ENCODE measurements at regions not wholly inside any gene's neighbourhood (a gene's known extent, or its start where the extent isn't known, plus 50 kb on each side); places are given as distances from the start of the nearest gene placed in this dataset.
"Not testable (repeated sequence)": the region's sequence is repeated elsewhere in the genome, so short reads cannot be mapped to it uniquely, and the experiment has no call there.

DNA sequence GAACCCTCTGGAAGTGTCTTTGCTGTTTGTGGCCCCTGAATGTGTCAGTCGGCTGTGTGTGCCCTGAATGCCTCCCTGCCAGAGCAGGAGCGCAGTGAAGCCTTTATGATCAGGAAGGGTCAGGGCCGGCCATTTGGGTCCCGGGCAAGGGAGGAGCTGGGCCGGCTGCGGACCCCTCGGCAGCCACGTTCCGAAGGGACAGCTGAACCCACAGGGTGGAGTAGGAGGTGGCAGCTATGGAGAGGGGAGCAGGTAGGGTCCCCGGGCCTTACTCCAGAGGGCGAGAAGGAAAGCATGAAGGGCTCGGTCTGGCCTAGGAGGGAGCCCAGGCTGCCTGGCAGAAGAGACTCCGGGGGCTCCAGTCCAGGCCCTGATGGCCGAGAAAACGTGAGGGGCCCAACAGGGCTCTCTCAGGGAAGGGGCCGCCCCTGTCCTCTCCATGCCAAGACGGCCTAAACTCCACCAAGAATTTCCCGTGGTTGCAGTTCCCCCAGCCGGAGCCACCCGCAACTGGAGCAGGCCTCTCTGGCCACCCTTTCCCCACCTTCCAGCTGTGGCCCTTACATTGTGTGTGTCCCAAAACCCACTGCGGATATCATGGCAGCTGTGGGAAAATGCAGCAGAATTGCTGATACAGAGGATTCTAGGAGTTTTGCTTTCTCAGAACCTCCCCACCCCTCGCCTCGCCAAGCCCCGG, 182.2 kb upstream of the STK26 start:
- DNase-seq (ENCODE audit: low read depth) = no peak
- TF ChIP-seq, protein P1, sequence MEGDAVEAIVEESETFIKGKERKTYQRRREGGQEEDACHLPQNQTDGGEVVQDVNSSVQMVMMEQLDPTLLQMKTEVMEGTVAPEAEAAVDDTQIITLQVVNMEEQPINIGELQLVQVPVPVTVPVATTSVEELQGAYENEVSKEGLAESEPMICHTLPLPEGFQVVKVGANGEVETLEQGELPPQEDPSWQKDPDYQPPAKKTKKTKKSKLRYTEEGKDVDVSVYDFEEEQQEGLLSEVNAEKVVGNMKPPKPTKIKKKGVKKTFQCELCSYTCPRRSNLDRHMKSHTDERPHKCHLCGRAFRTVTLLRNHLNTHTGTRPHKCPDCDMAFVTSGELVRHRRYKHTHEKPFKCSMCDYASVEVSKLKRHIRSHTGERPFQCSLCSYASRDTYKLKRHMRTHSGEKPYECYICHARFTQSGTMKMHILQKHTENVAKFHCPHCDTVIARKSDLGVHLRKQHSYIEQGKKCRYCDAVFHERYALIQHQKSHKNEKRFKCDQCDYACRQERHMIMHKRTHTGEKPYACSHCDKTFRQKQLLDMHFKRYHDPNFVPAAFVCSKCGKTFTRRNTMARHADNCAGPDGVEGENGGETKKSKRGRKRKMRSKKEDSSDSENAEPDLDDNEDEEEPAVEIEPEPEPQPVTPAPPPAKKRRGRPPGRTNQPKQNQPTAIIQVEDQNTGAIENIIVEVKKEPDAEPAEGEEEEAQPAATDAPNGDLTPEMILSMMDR (IDR thresholded peaks at IDR 0.05; ENCODE audit: low read length, missing control alignments) = no peak
- H3K4me3 ChIP-seq (replicated peaks; ENCODE audit: low read depth, low read length) = no peak overlapping the region

DNA sequence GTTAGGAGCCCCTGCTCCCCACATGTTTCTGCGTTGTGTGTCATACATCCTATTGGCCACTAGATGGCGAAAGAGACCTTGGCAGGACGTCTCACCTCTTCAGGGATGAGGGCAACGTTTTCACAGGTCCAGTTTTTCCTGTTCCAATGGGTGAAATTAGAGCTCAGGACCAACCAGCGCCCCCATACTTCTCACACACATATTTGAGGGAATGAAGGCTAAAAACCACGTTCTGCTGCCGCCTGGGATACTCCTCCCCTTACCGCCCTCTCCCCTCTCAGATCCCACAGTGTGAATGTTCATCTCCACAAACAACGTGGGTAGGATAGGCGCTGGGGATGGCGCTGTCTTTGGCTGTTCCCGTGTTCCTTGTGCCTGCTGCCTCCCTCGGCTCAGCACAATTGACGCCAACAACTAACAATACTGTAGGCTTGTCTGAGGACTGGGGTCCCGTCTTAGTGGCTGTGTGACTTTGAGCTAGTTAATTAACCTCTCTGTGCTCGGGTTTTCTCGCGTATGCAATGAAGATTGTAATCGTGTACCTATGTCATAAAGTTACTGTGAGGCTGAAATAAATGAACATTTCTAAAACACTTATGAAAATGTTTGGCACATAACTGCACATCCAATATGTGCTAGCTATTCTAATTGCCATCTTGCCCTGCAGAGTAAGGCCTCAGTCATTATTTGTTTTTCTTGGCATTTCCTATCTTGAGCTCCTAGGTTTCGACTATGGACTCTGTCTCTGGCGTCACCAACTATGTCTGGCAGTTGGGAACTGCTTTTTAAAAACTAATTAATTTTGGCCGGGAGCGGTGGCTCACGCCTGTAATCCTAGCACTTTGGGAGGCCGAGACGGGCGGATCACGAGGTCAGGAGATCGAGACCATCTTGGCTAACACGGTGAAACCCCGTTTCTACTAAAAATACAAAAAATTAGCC, 181.3 kb upstream of the STK26 start:
- no peak overlapping the region for H3K4me3 ChIP-seq (replicated peaks; ENCODE audit: low read depth, low read length)
- TF ChIP-seq, protein P1 (IDR thresholded peaks at IDR 0.05; ENCODE audit: low read length, missing control alignments) = peak; percentile 73
- DNase-seq (ENCODE audit: low read depth) = peak; percentile 62

DNA sequence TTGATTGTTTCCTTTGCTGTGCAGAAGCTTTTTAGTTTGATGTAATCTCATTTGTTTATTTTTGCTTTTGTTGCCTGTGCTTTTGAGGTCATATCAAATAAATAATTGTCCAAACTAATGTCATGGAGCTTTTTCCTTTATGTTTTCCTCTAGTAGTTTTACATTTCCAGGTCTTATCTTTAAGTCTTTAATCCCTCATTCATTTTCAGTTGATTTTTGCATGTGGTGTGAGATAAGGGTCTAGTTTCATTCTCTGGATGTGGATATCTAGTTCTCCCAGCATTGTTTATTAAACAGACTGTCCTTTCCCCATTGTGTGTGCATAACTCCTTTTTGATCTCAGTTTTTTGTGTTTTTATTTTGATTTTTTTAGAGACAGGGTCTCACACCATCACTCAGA, 179.1 kb upstream of the STK26 start:
- DNase-seq (ENCODE audit: low read depth) = no peak
- TF ChIP-seq, protein P1 (IDR thresholded peaks at IDR 0.05; ENCODE audit: low read length, missing control alignments) = no peak
- no peak overlapping the region for H3K4me3 ChIP-seq (replicated peaks; ENCODE audit: low read depth, low read length)

DNA sequence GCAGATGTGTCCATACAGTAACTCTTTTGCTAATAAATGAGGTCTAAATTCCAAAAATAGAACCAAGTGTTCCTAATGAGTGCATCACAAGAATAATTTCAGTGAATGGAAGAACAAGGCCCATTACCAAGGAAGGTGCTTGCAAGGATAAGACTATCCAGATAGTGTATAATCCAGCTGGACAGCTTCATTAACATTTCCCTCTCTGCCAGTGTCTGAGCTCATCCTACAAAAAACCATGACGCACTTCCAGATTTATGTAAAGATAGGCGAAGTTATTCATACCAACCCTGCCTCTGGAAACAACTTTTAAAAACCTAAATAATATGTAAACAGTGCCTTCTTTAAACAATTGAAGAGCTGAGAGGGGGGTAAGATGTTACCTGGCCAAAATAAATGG, 177.9 kb upstream of the STK26 start:
- no peak for DNase-seq (ENCODE audit: low read depth)
- TF ChIP-seq, protein P1 (IDR thresholded peaks at IDR 0.05; ENCODE audit: low read length, missing control alignments) = no peak

DNA sequence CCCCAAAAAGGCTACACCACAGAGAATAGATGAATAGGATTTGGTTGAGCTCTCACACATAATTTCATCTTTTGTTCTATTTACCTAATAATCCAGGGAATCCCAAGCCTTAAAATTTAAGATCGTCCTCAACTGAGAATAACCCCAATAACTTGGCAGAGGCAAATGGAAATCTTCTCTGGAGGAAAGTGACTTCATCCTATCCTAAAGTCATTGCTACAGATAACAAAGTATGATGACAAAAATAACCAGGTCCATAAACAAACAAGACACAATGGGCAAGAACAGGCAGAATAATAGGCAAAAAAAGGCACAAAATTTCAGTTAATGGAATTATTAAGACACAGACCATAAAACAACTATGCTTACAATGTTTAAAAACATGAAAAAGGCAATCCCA, 177.3 kb upstream of the STK26 start:
- H3K4me3 ChIP-seq (replicated peaks; ENCODE audit: low read depth, low read length) = no peak overlapping the region
- no peak for DNase-seq (ENCODE audit: low read depth)
- TF ChIP-seq, protein P1 (IDR thresholded peaks at IDR 0.05; ENCODE audit: low read length, missing control alignments) = no peak

More for the DNA sequence above, 177.9 kb upstream of the STK26 start:
- H3K4me3 ChIP-seq (replicated peaks; ENCODE audit: low read depth, low read length) = no peak overlapping the region

DNA sequence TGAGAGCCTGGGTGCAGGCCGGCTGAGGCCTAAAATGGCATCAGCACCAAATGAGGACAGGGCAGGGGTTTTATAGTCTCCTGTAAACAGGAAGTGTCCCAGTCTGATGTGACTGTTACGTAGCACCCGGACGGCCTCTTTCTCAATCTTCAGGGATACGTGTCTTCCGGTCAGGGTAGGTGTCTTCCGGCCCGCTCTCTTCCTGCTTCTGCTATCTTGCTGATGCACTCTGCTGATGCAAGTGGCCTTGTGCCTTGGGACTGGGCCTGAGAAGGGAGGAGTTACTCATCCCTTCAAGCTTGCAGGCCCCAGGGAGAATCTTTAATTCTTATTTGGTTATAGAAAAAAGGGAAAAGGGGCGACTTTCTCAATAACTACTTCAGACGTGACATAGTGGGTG, 172.1 kb upstream of the STK26 start:
- not testable (repeated sequence) for DNase-seq (ENCODE audit: low read depth); H3K4me3 ChIP-seq (replicated peaks; ENCODE audit: low read depth, low read length)

DNA sequence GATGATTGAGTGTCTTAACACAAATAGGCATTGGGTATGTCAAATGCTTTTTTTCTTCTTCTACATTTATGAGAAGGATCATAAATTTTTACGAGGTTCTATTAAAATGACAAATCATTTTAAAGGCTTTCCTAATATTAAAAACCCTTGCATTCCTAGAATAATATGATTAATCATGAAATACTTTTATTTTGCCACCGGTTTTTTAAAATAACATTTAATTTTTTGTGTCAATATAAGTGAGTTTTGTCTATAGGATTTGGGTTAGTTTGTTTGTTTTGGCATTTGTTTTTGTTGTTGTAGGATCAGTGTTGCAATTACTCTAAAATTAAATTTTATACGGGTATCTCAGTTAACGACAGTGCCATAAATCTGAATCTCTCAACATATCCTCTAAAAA, 169.7 kb upstream of the STK26 start:
- TF ChIP-seq, protein P1 (IDR thresholded peaks at IDR 0.05; ENCODE audit: low read length, missing control alignments) = no peak
- DNase-seq (ENCODE audit: low read depth) = no peak
- no peak overlapping the region for H3K4me3 ChIP-seq (replicated peaks; ENCODE audit: low read depth, low read length)

All from fibroblast of pulmonary artery (primary cell).